OCI-LY3 (cell line): ENCODE measurements at regions not wholly inside any gene's neighbourhood (a gene's known extent, or its start where the extent isn't known, plus 50 kb on each side); places are given as distances from the start of the nearest gene placed in this dataset.

ENCODE experiments used
- EZH2phosphoT487 ChIP-seq: fragments of 200-600 bp; shearing (Covaris generic); IDR thresholded peaks from 2 replicates; pipeline ENCODE4 v1.6.1; 2018; ENCODE audit warnings: antibody characterized with exemption, mixed run types, low read depth
- TF ChIP-seq, protein P1 (sequence below): fragments of 200-600, 300-600 bp; sonication (generic); IDR thresholded peaks from 2 replicates; pipeline ENCODE4 v1.5.1; 2014; ENCODE audit warnings: antibody characterized with exemption, low read length, low read depth

- TF ChIP-seq, protein P1, sequence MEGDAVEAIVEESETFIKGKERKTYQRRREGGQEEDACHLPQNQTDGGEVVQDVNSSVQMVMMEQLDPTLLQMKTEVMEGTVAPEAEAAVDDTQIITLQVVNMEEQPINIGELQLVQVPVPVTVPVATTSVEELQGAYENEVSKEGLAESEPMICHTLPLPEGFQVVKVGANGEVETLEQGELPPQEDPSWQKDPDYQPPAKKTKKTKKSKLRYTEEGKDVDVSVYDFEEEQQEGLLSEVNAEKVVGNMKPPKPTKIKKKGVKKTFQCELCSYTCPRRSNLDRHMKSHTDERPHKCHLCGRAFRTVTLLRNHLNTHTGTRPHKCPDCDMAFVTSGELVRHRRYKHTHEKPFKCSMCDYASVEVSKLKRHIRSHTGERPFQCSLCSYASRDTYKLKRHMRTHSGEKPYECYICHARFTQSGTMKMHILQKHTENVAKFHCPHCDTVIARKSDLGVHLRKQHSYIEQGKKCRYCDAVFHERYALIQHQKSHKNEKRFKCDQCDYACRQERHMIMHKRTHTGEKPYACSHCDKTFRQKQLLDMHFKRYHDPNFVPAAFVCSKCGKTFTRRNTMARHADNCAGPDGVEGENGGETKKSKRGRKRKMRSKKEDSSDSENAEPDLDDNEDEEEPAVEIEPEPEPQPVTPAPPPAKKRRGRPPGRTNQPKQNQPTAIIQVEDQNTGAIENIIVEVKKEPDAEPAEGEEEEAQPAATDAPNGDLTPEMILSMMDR, result no peak
- TF ChIP-seq EZH2phosphoT487, result no peak
Observed at GRCh38 chr3:7927864-7928263, 573.8 kb upstream of the LMCD1 start.
